Keratinocyte (primary cell): ENCODE measurements at regions not wholly inside any gene's neighbourhood (a gene's known extent, or its start where the extent isn't known, plus 50 kb on each side); places are given as distances from the start of the nearest gene placed in this dataset.

ENCODE experiments used
- CTCF ChIP-seq, 3 experiments: IDR thresholded peaks in 1 of 3; conservative IDR thresholded peaks in 1 of 3; optimal IDR thresholded peaks in 1 of 3; 2 replicates in 2 of 3; 3 replicates in 1 of 3; pipeline versions ENCODE3 to v1.5.1; 2011; ENCODE audit warnings: low read length in 3 of 3, mild to moderate bottlenecking in 3 of 3, moderate library complexity in 2 of 3, control low read depth in 1 of 3, inconsistent platforms in 1 of 3; ENCODE audit not compliant: insufficient read depth in 2 of 3; ENCODE audit errors: extremely low read depth in 1 of 3
- EZH2 ChIP-seq: IDR thresholded peaks from one replicate; pipeline ENCODE4 v1.6.1; 2012; ENCODE audit warnings: inconsistent platforms, mild to moderate bottlenecking, low read length, moderate library complexity

- TF ChIP-seq CTCF (optimal IDR thresholded peaks at IDR 0.05 in 1 of 3, IDR thresholded peaks at IDR 0.05 in 1 of 3, conservative IDR thresholded peaks at IDR 0.05 in 1 of 3; ENCODE audit: extremely low read depth in 1 of 3, insufficient read depth in 2 of 3, low read length in 3 of 3) (no peak), EZH2 (no peak)
These were observed 209.0 kb downstream of the SEC61B start for GRCh38 chr9:99431103-99431502.
